GM23338 (cell line): ENCODE measurements at regions not wholly inside any gene's neighbourhood (a gene's known extent, or its start where the extent isn't known, plus 50 kb on each side); places are given as distances from the start of the nearest gene placed in this dataset.

Source experiments
- ATAC-seq: fragments of 200-7000 bp; cut with Tn5 transposase; 3 replicates; pipeline ENCODE4 v1.9.1; 2020
- DNase-seq: peaks from one replicate; pipeline ENCODE4 v3.0.0-alpha.2; 2015; ENCODE audit warnings: low spot score
- H2AFZ ChIP-seq: fragments of 200-600 bp; sonication (generic); 2 replicates; pipeline ENCODE4 v1.8.0; 2016; ENCODE audit warnings: antibody characterized with exemption, mild to moderate bottlenecking, moderate library complexity
- H3F3A ChIP-seq: fragments of 200-600 bp; sonication (generic); replicated peaks from 2 replicates; pipeline ENCODE4 v1.8.0; 2017; ENCODE audit warnings: antibody characterized with exemption, mixed run types, low read depth
- H3K27ac ChIP-seq: fragments of 200-600 bp; sonication (generic); 2 replicates; pipeline ENCODE4 v1.6.1; 2016; ENCODE audit warnings: low read depth
- H3K27me3 ChIP-seq: fragments of 200-600 bp; sonication (generic); 2 replicates; pipeline ENCODE4 v1.8.0; 2016; ENCODE audit warnings: mild to moderate bottlenecking, mixed run types, moderate library complexity; ENCODE audit not compliant: insufficient read depth
- H3K36me3 ChIP-seq: fragments of 200-600 bp; sonication (generic); 2 replicates; pipeline ENCODE4 v1.8.0; 2016; ENCODE audit warnings: mild to moderate bottlenecking; ENCODE audit not compliant: insufficient read depth
- H3K4me1 ChIP-seq: fragments of 200-600 bp; sonication (generic); 2 replicates; pipeline ENCODE4 v1.8.0; 2016; ENCODE audit warnings: mild to moderate bottlenecking, moderate library complexity; ENCODE audit not compliant: insufficient read depth
- H3K4me2 ChIP-seq: fragments of 200-600 bp; sonication (generic); 2 replicates; pipeline ENCODE4 v1.7.1; 2017; ENCODE audit warnings: mixed run types
- H3K4me3 ChIP-seq: fragments of 200-600 bp; sonication (generic); 2 replicates; pipeline ENCODE4 v1.6.1; 2016; ENCODE audit warnings: mixed run types
- H3K79me2 ChIP-seq: fragments of 200-600 bp; sonication (generic); replicated peaks from 2 replicates; pipeline ENCODE4 v1.8.0; 2017; ENCODE audit warnings: mild to moderate bottlenecking; ENCODE audit not compliant: insufficient read depth
- H3K9me2 ChIP-seq: fragments of 200-600 bp; sonication (generic); 2 replicates; pipeline ENCODE4 v1.8.0; 2017; ENCODE audit not compliant: insufficient read depth
- H4K20me1 ChIP-seq: fragments of 200-600 bp; sonication (generic); replicated peaks from 2 replicates; pipeline ENCODE4 v1.8.0; 2017; ENCODE audit warnings: mild to moderate bottlenecking; ENCODE audit not compliant: insufficient read depth
- H3K27ac Mint-ChIP-seq: 2 replicates; pipeline ENCODE4 v1.8.0; 2020; ENCODE audit warnings: inconsistent platforms, mild to moderate bottlenecking, moderate library complexity, mixed read lengths
- H3K27me3 Mint-ChIP-seq: 3 replicates; pipeline ENCODE4 v1.8.0; 2022; ENCODE audit warnings: low read depth, mild to moderate bottlenecking, moderate library complexity, mixed read lengths, inconsistent platforms; ENCODE audit not compliant: insufficient read depth, poor library complexity
- H3K36me3 Mint-ChIP-seq: 3 replicates; pipeline ENCODE4 v1.8.0; 2021; ENCODE audit warnings: low read depth, mild to moderate bottlenecking, inconsistent platforms, moderate library complexity, mixed read lengths
- H3K4me1 Mint-ChIP-seq: 3 replicates; pipeline ENCODE4 v1.8.0; 2020; ENCODE audit warnings: mild to moderate bottlenecking, inconsistent platforms, mixed read lengths
- H3K4me3 Mint-ChIP-seq: 3 replicates; pipeline ENCODE4 v1.8.0; 2021; ENCODE audit warnings: moderate library complexity, mild to moderate bottlenecking, inconsistent platforms, mixed read lengths
- H3K9me3 Mint-ChIP-seq: 3 replicates; pipeline ENCODE4 v1.8.0; 2020; ENCODE audit warnings: moderate library complexity, mild to moderate bottlenecking, inconsistent platforms, mixed read lengths
- CREB1 ChIP-seq: fragments of 250-450 bp; sonication (Bioruptor Pico); IDR thresholded peaks from 2 replicates; pipeline ENCODE4 v1.5.0; 2020; ENCODE audit warnings: low read depth, mild to moderate bottlenecking, moderate library complexity
- EZH2 ChIP-seq: fragments of 200-600 bp; sonication (generic); IDR thresholded peaks from one replicate; pipeline ENCODE4 v1.8.0; 2017; ENCODE audit warnings: antibody characterized with exemption, mild to moderate bottlenecking, low read depth; ENCODE audit not compliant: unreplicated experiment
- EZH2phosphoT487 ChIP-seq: fragments of 200-600 bp; sonication (generic); IDR thresholded peaks from one replicate; pipeline ENCODE4 v1.8.1; 2018; ENCODE audit warnings: antibody characterized with exemption; ENCODE audit not compliant: unreplicated experiment
- JUNB ChIP-seq: IDR thresholded peaks from one replicate; pipeline ENCODE4 v1.6.1; 2016; ENCODE audit warnings: antibody characterized with exemption; ENCODE audit not compliant: unreplicated experiment
- NANOG ChIP-seq: IDR thresholded peaks from 2 replicates; pipeline ENCODE4 v1.6.1; 2016; ENCODE audit warnings: antibody characterized with exemption, borderline replicate concordance
- POLR2AphosphoS5 ChIP-seq: IDR thresholded peaks from 2 replicates; pipeline ENCODE4 v1.6.1; 2016; ENCODE audit warnings: antibody characterized with exemption, low read depth
- REST ChIP-seq: IDR thresholded peaks from one replicate; pipeline ENCODE4 v1.6.1; 2018; ENCODE audit warnings: antibody characterized with exemption; ENCODE audit not compliant: unreplicated experiment
- ZNF114 ChIP-seq: fragments of 250-450 bp; sonication (Bioruptor Pico); IDR thresholded peaks from 2 replicates; pipeline ENCODE4 v1.5.0; 2020; ENCODE audit warnings: mild to moderate bottlenecking, moderate library complexity
- ZNF331 ChIP-seq: fragments of 250-450 bp; sonication (Bioruptor Pico); IDR thresholded peaks from 2 replicates; pipeline ENCODE4 v1.5.0; 2020; ENCODE audit warnings: low read depth, mild to moderate bottlenecking, moderate library complexity
- TF ChIP-seq, protein P1 (sequence below): IDR thresholded peaks from 2 replicates; pipeline ENCODE4 v1.6.1; 2016; ENCODE audit warnings: antibody characterized with exemption
- TF ChIP-seq, protein P2 (sequence below), 2 experiments: fragments of 200-600 bp in 1 of 2; sonication (generic) in 1 of 2; conservative IDR thresholded peaks; 2 replicates each; pipeline versions ENCODE4 v1.5.1 to v1.6.1; 2016 to 2017; ENCODE audit warnings: antibody characterized with exemption in 2 of 2, low read depth in 2 of 2, mild to moderate bottlenecking in 2 of 2, moderate library complexity in 1 of 2

GRCh38 chr7:10913457-10913856 lies 60.2 kb upstream of the PHF14 start (continued):
- TF ChIP-seq REST: no peak

DNA sequence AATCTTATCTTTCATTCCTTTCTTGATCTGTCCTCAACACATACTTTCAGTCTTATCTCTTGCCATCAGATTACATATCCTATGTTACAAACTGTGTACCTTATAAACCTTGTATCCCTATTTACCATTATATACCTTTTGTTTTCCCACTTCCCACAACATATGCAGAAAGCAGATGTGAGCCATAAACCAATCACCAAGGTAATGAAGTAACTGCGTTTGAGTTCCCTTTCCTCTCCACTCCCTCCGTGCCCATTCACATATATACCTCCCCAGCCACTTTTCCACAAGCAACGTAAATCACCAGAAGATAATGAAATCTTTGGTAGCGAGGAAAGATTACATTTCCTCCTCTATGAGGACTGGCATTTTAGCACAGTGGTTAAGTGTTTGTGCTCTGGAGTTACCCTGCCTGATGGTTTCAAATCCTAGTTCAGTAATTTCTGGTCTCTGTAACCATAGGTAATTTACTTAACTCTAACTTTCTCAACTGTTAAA lies 55.5 kb upstream of the PHF14 start:
- Histone ChIP-seq H4K20me1 (no peaks in the 10 kb centered on the region), H3K36me3 (no peaks in the 10 kb centered on the region), H3K9me2 (peaks cover 4% of the 10 kb centered on the region; the same call in 1 of the 2 replicates), H3K27ac (no peak overlapping the region), H3K4me3 (no peak overlapping the region), H3K4me2 (no peak overlapping the region), H3K27me3 (no peaks in the 10 kb centered on the region), H3F3A (no peaks in the 10 kb centered on the region), H2AFZ (peak overlapping the region; percentile 91; the same call in 1 of the 2 replicates), H3K79me2 (no peaks in the 10 kb centered on the region), H3K4me1 (0 out of 2 replicates have a peak, but pooled peaks cover 5% of the 10 kb centered on the region)
- Mint-ChIP-seq H3K36me3 (no peaks in the 10 kb centered on the region), H3K9me3 (no peaks in the 10 kb centered on the region; the same call in 2 of the 3 replicates), H3K27ac (no peak overlapping the region), H3K27me3 (no peaks in the 10 kb centered on the region), H3K4me3 (no peak overlapping the region), H3K4me1 (peaks cover 4% of the 10 kb centered on the region; the same call in 2 of the 3 replicates)
- DNase-seq: no peak
- no peak for ATAC-seq
- TF ChIP-seq EZH2phosphoT487 (no peak), POLR2AphosphoS5 (no peak), EZH2 (no peak), CREB1 (CRISPR knock-in tag) (no peak), NANOG (no peak), ZNF114 (no peak), REST (no peak), ZNF331 (no peak), JUNB (no peak)
- TF ChIP-seq, protein P1, sequence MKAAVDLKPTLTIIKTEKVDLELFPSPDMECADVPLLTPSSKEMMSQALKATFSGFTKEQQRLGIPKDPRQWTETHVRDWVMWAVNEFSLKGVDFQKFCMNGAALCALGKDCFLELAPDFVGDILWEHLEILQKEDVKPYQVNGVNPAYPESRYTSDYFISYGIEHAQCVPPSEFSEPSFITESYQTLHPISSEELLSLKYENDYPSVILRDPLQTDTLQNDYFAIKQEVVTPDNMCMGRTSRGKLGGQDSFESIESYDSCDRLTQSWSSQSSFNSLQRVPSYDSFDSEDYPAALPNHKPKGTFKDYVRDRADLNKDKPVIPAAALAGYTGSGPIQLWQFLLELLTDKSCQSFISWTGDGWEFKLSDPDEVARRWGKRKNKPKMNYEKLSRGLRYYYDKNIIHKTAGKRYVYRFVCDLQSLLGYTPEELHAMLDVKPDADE: no peak
- TF ChIP-seq, protein P2, sequence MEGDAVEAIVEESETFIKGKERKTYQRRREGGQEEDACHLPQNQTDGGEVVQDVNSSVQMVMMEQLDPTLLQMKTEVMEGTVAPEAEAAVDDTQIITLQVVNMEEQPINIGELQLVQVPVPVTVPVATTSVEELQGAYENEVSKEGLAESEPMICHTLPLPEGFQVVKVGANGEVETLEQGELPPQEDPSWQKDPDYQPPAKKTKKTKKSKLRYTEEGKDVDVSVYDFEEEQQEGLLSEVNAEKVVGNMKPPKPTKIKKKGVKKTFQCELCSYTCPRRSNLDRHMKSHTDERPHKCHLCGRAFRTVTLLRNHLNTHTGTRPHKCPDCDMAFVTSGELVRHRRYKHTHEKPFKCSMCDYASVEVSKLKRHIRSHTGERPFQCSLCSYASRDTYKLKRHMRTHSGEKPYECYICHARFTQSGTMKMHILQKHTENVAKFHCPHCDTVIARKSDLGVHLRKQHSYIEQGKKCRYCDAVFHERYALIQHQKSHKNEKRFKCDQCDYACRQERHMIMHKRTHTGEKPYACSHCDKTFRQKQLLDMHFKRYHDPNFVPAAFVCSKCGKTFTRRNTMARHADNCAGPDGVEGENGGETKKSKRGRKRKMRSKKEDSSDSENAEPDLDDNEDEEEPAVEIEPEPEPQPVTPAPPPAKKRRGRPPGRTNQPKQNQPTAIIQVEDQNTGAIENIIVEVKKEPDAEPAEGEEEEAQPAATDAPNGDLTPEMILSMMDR (conservative IDR thresholded peaks at IDR 0.05; ENCODE audit: low read depth in 2 of 2): no peak
